ENCODE measurements at regions not wholly inside any gene's neighbourhood (a gene's known extent, or its start where the extent isn't known, plus 50 kb on each side); places are given as distances from the start of the nearest gene placed in this dataset.

DNA sequence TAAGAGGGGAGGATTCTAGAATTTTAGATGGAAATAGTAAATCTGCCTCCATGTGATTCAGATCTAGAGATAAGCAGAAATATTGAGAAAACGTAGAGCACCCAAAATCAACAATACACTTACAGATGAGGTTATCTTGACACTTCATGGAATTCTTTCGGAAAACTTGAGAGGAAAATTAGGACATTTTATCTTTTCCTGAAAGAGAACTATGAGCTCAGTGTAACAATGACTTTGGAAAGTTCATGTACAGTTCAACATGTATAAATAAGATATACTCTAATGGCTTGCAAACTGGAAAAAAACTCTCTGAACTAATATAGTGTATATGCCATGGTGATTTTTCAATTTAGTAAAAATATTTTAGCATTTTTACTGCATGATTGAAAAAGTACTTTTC, 338.1 kb upstream of the NEGR1 start:
- FAIRE-seq = no peak
- 2% methylated on average over 2 of the region's 2 CpGs for WGBS (ENCODE audit: missing lambda C conversion rate)
- Histone ChIP-seq H3K9me3 (no peaks in the 10 kb centered on the region), H3K4me2 (no peak overlapping the region), H3K4me1 (no peaks in the 10 kb centered on the region), H3K27ac (no peak overlapping the region), H3K4me3 (no peak overlapping the region)
- no peak for ATAC-seq
- no peak for DNase-seq (ENCODE audit: low read depth in 1 of 2, low spot score in 1 of 2)
- ChIA-PET POLR2A (no interaction called here), CTCF (no interaction called here)
- TF ChIP-seq RNF2 (IDR thresholded peaks at IDR 0.05; ENCODE audit: borderline replicate concordance, low read depth) = no peak
- TF ChIP-seq ZNF302 (CRISPR knock-in tag; IDR thresholded peaks at IDR 0.05) = no peak
- no peak for TF ChIP-seq CBX8 (IDR thresholded peaks at IDR 0.05)
- TF ChIP-seq, protein P1, sequence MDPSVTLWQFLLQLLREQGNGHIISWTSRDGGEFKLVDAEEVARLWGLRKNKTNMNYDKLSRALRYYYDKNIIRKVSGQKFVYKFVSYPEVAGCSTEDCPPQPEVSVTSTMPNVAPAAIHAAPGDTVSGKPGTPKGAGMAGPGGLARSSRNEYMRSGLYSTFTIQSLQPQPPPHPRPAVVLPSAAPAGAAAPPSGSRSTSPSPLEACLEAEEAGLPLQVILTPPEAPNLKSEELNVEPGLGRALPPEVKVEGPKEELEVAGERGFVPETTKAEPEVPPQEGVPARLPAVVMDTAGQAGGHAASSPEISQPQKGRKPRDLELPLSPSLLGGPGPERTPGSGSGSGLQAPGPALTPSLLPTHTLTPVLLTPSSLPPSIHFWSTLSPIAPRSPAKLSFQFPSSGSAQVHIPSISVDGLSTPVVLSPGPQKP (IDR thresholded peaks at IDR 0.05; ENCODE audit: low read depth, low read length) = no peak
- TF ChIP-seq MAFK (IDR thresholded peaks at IDR 0.05; ENCODE audit: partially characterized antibody) = no peak
- TF ChIP-seq CBX2 (IDR thresholded peaks at IDR 0.05; ENCODE audit: borderline replicate concordance, low read depth) = no peak
- TF ChIP-seq JUN (IDR thresholded peaks at IDR 0.05) = no peak
- no peak for TF ChIP-seq BHLHE40 (IDR thresholded peaks at IDR 0.05; ENCODE audit: low read depth, low read length)
- TF ChIP-seq ZSCAN20 (CRISPR knock-in tag; IDR thresholded peaks at IDR 0.05) = no peak
- no peak for TF ChIP-seq ZFP36 (IDR thresholded peaks at IDR 0.05; ENCODE audit: borderline replicate concordance, partially characterized antibody)
- TF ChIP-seq, protein P2, sequence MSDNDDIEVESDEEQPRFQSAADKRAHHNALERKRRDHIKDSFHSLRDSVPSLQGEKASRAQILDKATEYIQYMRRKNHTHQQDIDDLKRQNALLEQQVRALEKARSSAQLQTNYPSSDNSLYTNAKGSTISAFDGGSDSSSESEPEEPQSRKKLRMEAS (IDR thresholded peaks at IDR 0.05) = no peak

DNA sequence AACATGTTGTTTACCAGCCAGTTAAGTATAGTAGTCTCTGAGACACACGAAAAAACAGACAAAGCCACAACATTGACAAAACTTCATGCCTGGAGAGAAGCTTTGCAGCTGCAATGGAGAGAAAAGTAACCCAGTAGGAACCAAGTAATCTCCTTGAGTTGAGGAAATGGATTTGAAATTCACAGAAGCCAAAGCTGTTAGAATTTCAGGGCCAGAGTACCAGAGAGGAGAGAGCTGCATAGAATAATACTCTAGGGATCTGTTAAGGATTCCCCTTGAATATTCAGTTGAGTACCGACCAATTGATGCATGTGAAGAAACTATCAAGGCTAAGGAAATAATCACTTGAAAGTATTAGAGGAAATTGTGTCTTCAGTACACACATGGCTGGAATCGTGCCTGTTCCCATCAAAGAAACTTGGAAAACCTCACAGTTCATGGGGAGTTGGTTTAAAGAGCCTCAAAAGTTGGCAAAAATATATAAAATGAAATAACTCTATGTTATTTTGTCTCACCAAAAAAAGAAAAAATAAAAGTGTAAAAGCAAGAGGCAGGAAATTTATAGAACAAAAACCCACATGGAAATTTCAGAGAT, 324.0 kb upstream of the NEGR1 start:
- Histone ChIP-seq H3K27ac (no peak overlapping the region), H3K4me2 (no peak overlapping the region), H3K4me1 (no peaks in the 10 kb centered on the region), H3K9me3 (no peaks in the 10 kb centered on the region), H3K4me3 (no peak overlapping the region)
- CTCF ChIA-PET = interaction anchor here (1.4 kb wide), 1 partner anchor 17 kb away, joined by 5 read pairs; no protein-coding TSS in a partner anchor
- WGBS (ENCODE audit: missing lambda C conversion rate) = 1% methylated on average over 3 of the region's 3 CpGs
- FAIRE-seq (no peak), DNase-seq (ENCODE audit: low read depth in 1 of 2, low spot score in 1 of 2) (no peak), ATAC-seq (no peak)
- TF ChIP-seq RNF2 (IDR thresholded peaks at IDR 0.05; ENCODE audit: borderline replicate concordance, low read depth) = no peak
- POLR2A ChIA-PET = no interaction called here

DNA sequence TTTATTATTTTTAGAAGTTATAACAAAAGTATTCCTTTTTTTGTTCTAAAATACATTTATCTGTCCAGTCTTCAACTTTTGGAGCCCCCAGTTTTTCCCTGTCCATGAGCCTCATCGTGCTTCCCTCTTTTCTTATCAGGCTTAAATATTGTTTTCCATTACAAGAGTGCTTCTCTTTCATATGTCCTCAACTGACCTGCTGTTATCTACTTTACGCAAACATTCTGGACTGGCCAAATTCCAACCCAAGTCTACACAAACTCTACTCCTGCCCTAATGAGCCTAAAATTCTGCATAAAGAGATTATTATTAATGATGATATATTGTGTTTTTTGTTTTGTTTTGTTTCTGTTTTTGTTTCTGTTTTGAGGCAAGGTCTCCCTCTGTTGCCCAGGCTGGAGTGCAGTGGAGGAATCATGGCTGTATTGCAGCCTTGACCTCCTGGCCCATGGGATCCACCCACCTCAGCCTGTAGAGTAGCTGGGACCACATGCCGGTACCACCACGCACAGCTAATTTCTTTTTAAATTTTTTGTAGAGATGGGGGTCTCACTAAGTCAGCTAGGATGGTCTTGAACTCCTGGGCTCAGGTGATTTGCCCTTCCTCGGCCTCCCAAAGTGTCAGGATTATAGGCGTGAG, 318.8 kb upstream of the NEGR1 start:
- no peak overlapping the region for H3K27ac ChIP-seq
- 38% methylated on average over 6 of the region's 6 CpGs for WGBS (ENCODE audit: missing lambda C conversion rate)
- ATAC-seq (no peak), FAIRE-seq (no peak), DNase-seq (ENCODE audit: low read depth in 1 of 2, low spot score in 1 of 2) (no peak)
- POLR2A ChIA-PET = no interaction called here
- no peak overlapping the region for H3K4me3 ChIP-seq
- CTCF ChIA-PET = no interaction called here
- TF ChIP-seq CBX8 (IDR thresholded peaks at IDR 0.05) = no peak
- no peak for TF ChIP-seq MAZ (IDR thresholded peaks at IDR 0.05; ENCODE audit: borderline replicate concordance, low read depth, low read length)
- TF ChIP-seq, protein P3, sequence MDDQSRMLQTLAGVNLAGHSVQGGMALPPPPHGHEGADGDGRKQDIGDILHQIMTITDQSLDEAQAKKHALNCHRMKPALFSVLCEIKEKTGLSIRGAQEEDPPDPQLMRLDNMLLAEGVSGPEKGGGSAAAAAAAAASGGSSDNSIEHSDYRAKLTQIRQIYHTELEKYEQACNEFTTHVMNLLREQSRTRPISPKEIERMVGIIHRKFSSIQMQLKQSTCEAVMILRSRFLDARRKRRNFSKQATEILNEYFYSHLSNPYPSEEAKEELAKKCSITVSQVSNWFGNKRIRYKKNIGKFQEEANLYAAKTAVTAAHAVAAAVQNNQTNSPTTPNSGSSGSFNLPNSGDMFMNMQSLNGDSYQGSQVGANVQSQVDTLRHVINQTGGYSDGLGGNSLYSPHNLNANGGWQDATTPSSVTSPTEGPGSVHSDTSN (IDR thresholded peaks at IDR 0.05) = no peak
- TF ChIP-seq RCOR1 (IDR thresholded peaks at IDR 0.05; ENCODE audit: low read depth, low read length) = no peak
- no peak for TF ChIP-seq HOXA7 (CRISPR knock-in tag; IDR thresholded peaks at IDR 0.05)
- no peak for TF ChIP-seq ESRRA (IDR thresholded peaks at IDR 0.05; ENCODE audit: borderline replicate concordance, low read length)
- no peak for TF ChIP-seq ZFP36 (IDR thresholded peaks at IDR 0.05; ENCODE audit: borderline replicate concordance, partially characterized antibody)
- TF ChIP-seq RNF2 (IDR thresholded peaks at IDR 0.05; ENCODE audit: borderline replicate concordance, low read depth) = no peak
- TF ChIP-seq CHD4 (IDR thresholded peaks at IDR 0.05; ENCODE audit: borderline replicate concordance) = no peak
- TF ChIP-seq, protein P4, sequence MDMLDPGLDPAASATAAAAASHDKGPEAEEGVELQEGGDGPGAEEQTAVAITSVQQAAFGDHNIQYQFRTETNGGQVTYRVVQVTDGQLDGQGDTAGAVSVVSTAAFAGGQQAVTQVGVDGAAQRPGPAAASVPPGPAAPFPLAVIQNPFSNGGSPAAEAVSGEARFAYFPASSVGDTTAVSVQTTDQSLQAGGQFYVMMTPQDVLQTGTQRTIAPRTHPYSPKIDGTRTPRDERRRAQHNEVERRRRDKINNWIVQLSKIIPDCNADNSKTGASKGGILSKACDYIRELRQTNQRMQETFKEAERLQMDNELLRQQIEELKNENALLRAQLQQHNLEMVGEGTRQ (IDR thresholded peaks at IDR 0.05) = no peak
- no peak for TF ChIP-seq ZSCAN20 (CRISPR knock-in tag; IDR thresholded peaks at IDR 0.05)
- TF ChIP-seq, protein P5, sequence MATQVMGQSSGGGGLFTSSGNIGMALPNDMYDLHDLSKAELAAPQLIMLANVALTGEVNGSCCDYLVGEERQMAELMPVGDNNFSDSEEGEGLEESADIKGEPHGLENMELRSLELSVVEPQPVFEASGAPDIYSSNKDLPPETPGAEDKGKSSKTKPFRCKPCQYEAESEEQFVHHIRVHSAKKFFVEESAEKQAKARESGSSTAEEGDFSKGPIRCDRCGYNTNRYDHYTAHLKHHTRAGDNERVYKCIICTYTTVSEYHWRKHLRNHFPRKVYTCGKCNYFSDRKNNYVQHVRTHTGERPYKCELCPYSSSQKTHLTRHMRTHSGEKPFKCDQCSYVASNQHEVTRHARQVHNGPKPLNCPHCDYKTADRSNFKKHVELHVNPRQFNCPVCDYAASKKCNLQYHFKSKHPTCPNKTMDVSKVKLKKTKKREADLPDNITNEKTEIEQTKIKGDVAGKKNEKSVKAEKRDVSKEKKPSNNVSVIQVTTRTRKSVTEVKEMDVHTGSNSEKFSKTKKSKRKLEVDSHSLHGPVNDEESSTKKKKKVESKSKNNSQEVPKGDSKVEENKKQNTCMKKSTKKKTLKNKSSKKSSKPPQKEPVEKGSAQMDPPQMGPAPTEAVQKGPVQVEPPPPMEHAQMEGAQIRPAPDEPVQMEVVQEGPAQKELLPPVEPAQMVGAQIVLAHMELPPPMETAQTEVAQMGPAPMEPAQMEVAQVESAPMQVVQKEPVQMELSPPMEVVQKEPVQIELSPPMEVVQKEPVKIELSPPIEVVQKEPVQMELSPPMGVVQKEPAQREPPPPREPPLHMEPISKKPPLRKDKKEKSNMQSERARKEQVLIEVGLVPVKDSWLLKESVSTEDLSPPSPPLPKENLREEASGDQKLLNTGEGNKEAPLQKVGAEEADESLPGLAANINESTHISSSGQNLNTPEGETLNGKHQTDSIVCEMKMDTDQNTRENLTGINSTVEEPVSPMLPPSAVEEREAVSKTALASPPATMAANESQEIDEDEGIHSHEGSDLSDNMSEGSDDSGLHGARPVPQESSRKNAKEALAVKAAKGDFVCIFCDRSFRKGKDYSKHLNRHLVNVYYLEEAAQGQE (IDR thresholded peaks at IDR 0.05) = no peak
- TF ChIP-seq, protein P6, sequence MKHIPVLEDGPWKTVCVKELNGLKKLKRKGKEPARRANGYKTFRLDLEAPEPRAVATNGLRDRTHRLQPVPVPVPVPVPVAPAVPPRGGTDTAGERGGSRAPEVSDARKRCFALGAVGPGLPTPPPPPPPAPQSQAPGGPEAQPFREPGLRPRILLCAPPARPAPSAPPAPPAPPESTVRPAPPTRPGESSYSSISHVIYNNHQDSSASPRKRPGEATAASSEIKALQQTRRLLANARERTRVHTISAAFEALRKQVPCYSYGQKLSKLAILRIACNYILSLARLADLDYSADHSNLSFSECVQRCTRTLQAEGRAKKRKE (CRISPR knock-in tag; IDR thresholded peaks at IDR 0.05; ENCODE audit: low read depth) = no peak
- no peak for TF ChIP-seq SREBF2 (IDR thresholded peaks at IDR 0.05)
- no peak for TF ChIP-seq EHF (CRISPR knock-in tag; IDR thresholded peaks at IDR 0.05)
- H3K4me2 ChIP-seq = no peak overlapping the region
- no peaks in the 10 kb centered on the region for H3K4me1 ChIP-seq
- H3K9me3 ChIP-seq = no peaks in the 10 kb centered on the region
